Pons (tissue), 1 donor: ENCODE measurements at regions not wholly inside any gene's neighbourhood (a gene's known extent, or its start where the extent isn't known, plus 50 kb on each side); places are given as distances from the start of the nearest gene placed in this dataset.
"Not testable (repeated sequence)": the region's sequence is repeated elsewhere in the genome, so short reads cannot be mapped to it uniquely, and the experiment has no call there.

ENCODE experiments used
- DNase-seq: peaks from one replicate; pipeline ENCODE4 v3.0.0-alpha.2; 2016; ENCODE audit warnings: low spot score

- no peak for DNase-seq
These were observed 281.0 kb upstream of the MAOA start for GRCh38 chrX:43375136-43375535.

GRCh38 chrX:43380704-43381103, 275.4 kb upstream of the MAOA start:
- no peak for DNase-seq

- no peak for DNase-seq
These were observed 269.2 kb upstream of the MAOA start for GRCh38 chrX:43386875-43387274.

- DNase-seq, result no peak
These were observed 250.9 kb upstream of the MAOA start for GRCh38 chrX:43405191-43405590.

- DNase-seq, result no peak
These were observed 232.2 kb upstream of the MAOA start for GRCh38 chrX:43423876-43424275.

- DNase-seq, result no peak
These were observed 219.6 kb upstream of the MAOA start for GRCh38 chrX:43436517-43436916.

- no peak for DNase-seq
These were observed 209.3 kb upstream of the MAOA start for GRCh38 chrX:43446752-43447151.

- DNase-seq, result no peak
These were observed 207.4 kb upstream of the MAOA start for GRCh38 chrX:43448688-43449087.

GRCh38 chrX:43450355-43450754, 205.7 kb upstream of the MAOA start:
- no peak for DNase-seq

GRCh38 chrX:43451976-43452686, 204.0 kb upstream of the MAOA start:
- not testable (repeated sequence) for DNase-seq

GRCh38 chrX:43456063-43456462, 200.0 kb upstream of the MAOA start:
- DNase-seq, result no peak

- no peak for DNase-seq
These were observed 199.2 kb upstream of the MAOA start for GRCh38 chrX:43456906-43457305.

GRCh38 chrX:43467608-43468234, 188.4 kb upstream of the MAOA start:
- no peak for DNase-seq

- no peak for DNase-seq
These were observed 186.6 kb upstream of the MAOA start for GRCh38 chrX:43469391-43470054.

GRCh38 chrX:43474321-43474720, 181.8 kb upstream of the MAOA start:
- no peak for DNase-seq

- no peak for DNase-seq
These were observed 177.0 kb upstream of the MAOA start for GRCh38 chrX:43479070-43479469.

GRCh38 chrX:43479850-43480249, 176.2 kb upstream of the MAOA start:
- DNase-seq, result no peak

GRCh38 chrX:43481576-43481975, 174.5 kb upstream of the MAOA start:
- DNase-seq, result no peak

- no peak for DNase-seq
These were observed 162.3 kb upstream of the MAOA start for GRCh38 chrX:43493756-43494155.

GRCh38 chrX:43500246-43500645, 155.9 kb upstream of the MAOA start:
- no peak for DNase-seq

GRCh38 chrX:43500996-43501694, 155.0 kb upstream of the MAOA start:
- DNase-seq, result no peak

GRCh38 chrX:43504394-43504793, 151.7 kb upstream of the MAOA start:
- DNase-seq, result no peak

GRCh38 chrX:43505769-43506168, 150.3 kb upstream of the MAOA start:
- no peak for DNase-seq
